RWPE2 (cell line): ENCODE measurements at regions not wholly inside any gene's neighbourhood (a gene's known extent, or its start where the extent isn't known, plus 50 kb on each side); places are given as distances from the start of the nearest gene placed in this dataset.

Experiments used
- ATAC-seq: fragments of 200-7000 bp; cut with Tn5 transposase; 3 replicates; pipeline ENCODE4 v1.9.1; 2021; ENCODE audit warnings: low read depth
- DNase-seq: peaks from one replicate; pipeline ENCODE4 v3.0.0-alpha.2; 2020; ENCODE audit warnings: low spot score
- H3K27ac ChIP-seq: fragments of 450-650 bp; 2 replicates; pipeline ENCODE4 v1.5.1; 2017; ENCODE audit warnings: mild to moderate bottlenecking; ENCODE audit not compliant: poor library complexity, severe bottlenecking
- H3K27me3 ChIP-seq: fragments of 250-450 bp; sonication (Bioruptor Pico); 2 replicates; pipeline ENCODE4 v1.5.1; 2021; ENCODE audit warnings: mild to moderate bottlenecking, moderate library complexity; ENCODE audit not compliant: insufficient read depth, poor library complexity, severe bottlenecking
- H3K36me3 ChIP-seq: fragments of 250-450 bp; sonication (Bioruptor Pico); 2 replicates; pipeline ENCODE4 v1.5.1; 2020; ENCODE audit warnings: low read depth, mild to moderate bottlenecking, moderate library complexity
- H3K4me1 ChIP-seq: fragments of 250-450 bp; sonication (Bioruptor Pico); 2 replicates; pipeline ENCODE4 v1.5.1; 2021; ENCODE audit warnings: mild to moderate bottlenecking, moderate library complexity; ENCODE audit not compliant: insufficient read depth, poor library complexity, severe bottlenecking
- H3K4me3 ChIP-seq: fragments of 250-450 bp; sonication (Bioruptor Pico); 2 replicates; pipeline ENCODE4 v1.5.1; 2021; ENCODE audit warnings: mild to moderate bottlenecking, moderate library complexity; ENCODE audit not compliant: severe bottlenecking
- H3K9me3 ChIP-seq: fragments of 250-450 bp; sonication (Bioruptor Pico); 2 replicates; pipeline ENCODE4 v1.5.1; 2021; ENCODE audit warnings: mild to moderate bottlenecking, moderate library complexity; ENCODE audit not compliant: severe bottlenecking
- CTCF ChIP-seq: fragments of 450-650 bp; IDR thresholded peaks from one replicate; pipeline ENCODE4 v1.5.1; 2017; ENCODE audit warnings: mild to moderate bottlenecking, moderate library complexity; ENCODE audit not compliant: poor library complexity, severe bottlenecking

- no peaks in the 10 kb centered on the region for H3K36me3 ChIP-seq
- ATAC-seq (no peak), DNase-seq (peak; percentile 28)
- H3K4me3 ChIP-seq: no peak overlapping the region
- TF ChIP-seq CTCF: no peak
- no peaks in the 10 kb centered on the region for H3K27me3 ChIP-seq
- H3K4me1 ChIP-seq: peaks cover 4% of the 10 kb centered on the region
- no peak overlapping the region for H3K27ac ChIP-seq
- H3K9me3 ChIP-seq: no peaks in the 10 kb centered on the region
Observed at GRCh38 chr6:43932259-43933147, 162.5 kb downstream of the VEGFA start.

GRCh38 chr6:43931201-43931600 lies 161.2 kb downstream of the VEGFA start:
- no peaks in the 10 kb centered on the region for H3K9me3 ChIP-seq
- H3K4me1 ChIP-seq: peaks cover 16% of the 10 kb centered on the region
- no peak for ATAC-seq
- no peak for TF ChIP-seq CTCF
- DNase-seq: no peak
- no peak overlapping the region for H3K4me3 ChIP-seq
- no peak overlapping the region for H3K27ac ChIP-seq
- H3K27me3 ChIP-seq: no peaks in the 10 kb centered on the region
- no peaks in the 10 kb centered on the region for H3K36me3 ChIP-seq

- H3K27me3 ChIP-seq: no peaks in the 10 kb centered on the region
- TF ChIP-seq CTCF: no peak
- no peak overlapping the region for H3K4me3 ChIP-seq
- DNase-seq (no peak), ATAC-seq (no peak)
- H3K4me1 ChIP-seq: peaks cover 21% of the 10 kb centered on the region
- no peaks in the 10 kb centered on the region for H3K9me3 ChIP-seq
- no peak overlapping the region for H3K27ac ChIP-seq
- no peaks in the 10 kb centered on the region for H3K36me3 ChIP-seq
Observed at GRCh38 chr6:43930440-43931154, 160.6 kb downstream of the VEGFA start.

GRCh38 chr6:43929511-43929910 lies 159.5 kb downstream of the VEGFA start:
- Histone ChIP-seq H3K4me3 (no peak overlapping the region), H3K4me1 (peaks cover 24% of the 10 kb centered on the region), H3K27me3 (no peaks in the 10 kb centered on the region), H3K27ac (no peak overlapping the region), H3K9me3 (no peaks in the 10 kb centered on the region), H3K36me3 (no peaks in the 10 kb centered on the region)
- no peak for DNase-seq
- no peak for TF ChIP-seq CTCF
- no peak for ATAC-seq
